ENCODE measurements at regions not wholly inside any gene's neighbourhood (a gene's known extent, or its start where the extent isn't known, plus 50 kb on each side); places are given as distances from the start of the nearest gene placed in this dataset.

GRCh38 chr10:37667736-37668135, 189.7 kb downstream of the ZNF248 start:
- Histone ChIP-seq H3K9me3 (ENCODE audit: control insufficient read depth in 5 of 5, low read length in 5 of 5) (peaks cover 7 to 37% (median 24%) of the 10 kb centered on the region in 5 donors), H3K27me3 (ENCODE audit: control insufficient read depth in 5 of 5, insufficient read depth in 4 of 5, low read length in 5 of 5) (no peaks in the 10 kb centered on the region), H3K27ac (ENCODE audit: low read depth, low read length) (no peak overlapping the region), H3K4me3 (ENCODE audit: low read depth in 1 of 5, low read length in 5 of 5) (no peak overlapping the region), H3K36me3 (ENCODE audit: control insufficient read depth in 5 of 5, insufficient read depth in 5 of 5, low read length in 5 of 5) (no peaks in the 10 kb centered on the region), H3K9ac (ENCODE audit: low read length in 5 of 5) (no peak overlapping the region), H3K4me1 (ENCODE audit: control insufficient read depth in 5 of 5, insufficient read depth in 5 of 5, low read length in 5 of 5) (no peaks in the 10 kb centered on the region)

GRCh38 chr10:37654466-37654865, 202.9 kb downstream of the ZNF248 start:
- H3K36me3 ChIP-seq (ENCODE audit: control insufficient read depth in 5 of 5, insufficient read depth in 5 of 5, low read length in 5 of 5): no peaks in the 10 kb centered on the region
- H3K4me1 ChIP-seq (ENCODE audit: control insufficient read depth in 5 of 5, insufficient read depth in 5 of 5, low read length in 5 of 5): no peaks in the 10 kb centered on the region
- H3K9ac ChIP-seq (ENCODE audit: low read length in 5 of 5): no peak overlapping the region
- no peaks in the 10 kb centered on the region for H3K27me3 ChIP-seq (ENCODE audit: control insufficient read depth in 5 of 5, insufficient read depth in 4 of 5, low read length in 5 of 5)
- no peak overlapping the region for H3K4me3 ChIP-seq (ENCODE audit: low read depth in 1 of 5, low read length in 5 of 5)
- H3K9me3 ChIP-seq (ENCODE audit: control insufficient read depth in 5 of 5, low read length in 5 of 5): peaks cover 0 to 44% (median 23%) of the 10 kb centered on the region in 5 donors
- no peak overlapping the region for H3K27ac ChIP-seq (ENCODE audit: low read depth, low read length)

- no peaks in the 10 kb centered on the region for H3K4me1 ChIP-seq (ENCODE audit: control insufficient read depth in 5 of 5, insufficient read depth in 5 of 5, low read length in 5 of 5)
- H3K27me3 ChIP-seq (ENCODE audit: control insufficient read depth in 5 of 5, insufficient read depth in 4 of 5, low read length in 5 of 5): no peaks in the 10 kb centered on the region
- H3K36me3 ChIP-seq (ENCODE audit: control insufficient read depth in 5 of 5, insufficient read depth in 5 of 5, low read length in 5 of 5): no peaks in the 10 kb centered on the region
- no peak overlapping the region for H3K9ac ChIP-seq (ENCODE audit: low read length in 5 of 5)
- no peak overlapping the region for H3K27ac ChIP-seq (ENCODE audit: low read depth, low read length)
- peaks cover 0 to 9% (median 0%) of the 10 kb centered on the region in 5 donors for H3K9me3 ChIP-seq (ENCODE audit: control insufficient read depth in 5 of 5, low read length in 5 of 5)
- H3K4me3 ChIP-seq (ENCODE audit: low read depth in 1 of 5, low read length in 5 of 5): no peak overlapping the region
Observed at GRCh38 chr10:37643187-37643586, 214.2 kb downstream of the ZNF248 start.

- H3K27ac ChIP-seq (ENCODE audit: low read depth, low read length): no peak overlapping the region
- no peaks in the 10 kb centered on the region for H3K27me3 ChIP-seq (ENCODE audit: control insufficient read depth in 5 of 5, insufficient read depth in 4 of 5, low read length in 5 of 5)
- H3K9me3 ChIP-seq (ENCODE audit: control insufficient read depth in 5 of 5, low read length in 5 of 5): peaks cover 0 to 26% (median 14%) of the 10 kb centered on the region in 5 donors
- no peaks in the 10 kb centered on the region for H3K4me1 ChIP-seq (ENCODE audit: control insufficient read depth in 5 of 5, insufficient read depth in 5 of 5, low read length in 5 of 5)
- no peaks in the 10 kb centered on the region for H3K36me3 ChIP-seq (ENCODE audit: control insufficient read depth in 5 of 5, insufficient read depth in 5 of 5, low read length in 5 of 5)
- H3K4me3 ChIP-seq (ENCODE audit: low read depth in 1 of 5, low read length in 5 of 5): no peak overlapping the region
- H3K9ac ChIP-seq (ENCODE audit: low read length in 5 of 5): no peak overlapping the region
Observed at GRCh38 chr10:37640301-37640700, 217.1 kb downstream of the ZNF248 start.

- Histone ChIP-seq H3K9ac (ENCODE audit: low read length in 5 of 5) (no peak overlapping the region), H3K27ac (ENCODE audit: low read depth, low read length) (no peak overlapping the region), H3K4me1 (ENCODE audit: control insufficient read depth in 5 of 5, insufficient read depth in 5 of 5, low read length in 5 of 5) (no peaks in the 10 kb centered on the region), H3K27me3 (ENCODE audit: control insufficient read depth in 5 of 5, insufficient read depth in 4 of 5, low read length in 5 of 5) (no peaks in the 10 kb centered on the region), H3K4me3 (ENCODE audit: low read depth in 1 of 5, low read length in 5 of 5) (no peak overlapping the region), H3K9me3 (ENCODE audit: control insufficient read depth in 5 of 5, low read length in 5 of 5) (peaks cover 0 to 36% (median 22%) of the 10 kb centered on the region in 5 donors), H3K36me3 (ENCODE audit: control insufficient read depth in 5 of 5, insufficient read depth in 5 of 5, low read length in 5 of 5) (no peaks in the 10 kb centered on the region)
Observed at GRCh38 chr10:37639200-37639599, 218.2 kb downstream of the ZNF248 start.

GRCh38 chr10:37638569-37638968, 218.8 kb downstream of the ZNF248 start:
- Histone ChIP-seq H3K4me1 (ENCODE audit: control insufficient read depth in 5 of 5, insufficient read depth in 5 of 5, low read length in 5 of 5) (no peaks in the 10 kb centered on the region), H3K27me3 (ENCODE audit: control insufficient read depth in 5 of 5, insufficient read depth in 4 of 5, low read length in 5 of 5) (no peaks in the 10 kb centered on the region), H3K36me3 (ENCODE audit: control insufficient read depth in 5 of 5, insufficient read depth in 5 of 5, low read length in 5 of 5) (no peaks in the 10 kb centered on the region), H3K9ac (ENCODE audit: low read length in 5 of 5) (no peak overlapping the region), H3K9me3 (ENCODE audit: control insufficient read depth in 5 of 5, low read length in 5 of 5) (peaks cover 0 to 39% (median 25%) of the 10 kb centered on the region in 5 donors), H3K27ac (ENCODE audit: low read depth, low read length) (no peak overlapping the region), H3K4me3 (ENCODE audit: low read depth in 1 of 5, low read length in 5 of 5) (no peak overlapping the region)

GRCh38 chr10:37634351-37634880, 223.0 kb downstream of the ZNF248 start:
- Histone ChIP-seq H3K4me1 (ENCODE audit: control insufficient read depth in 5 of 5, insufficient read depth in 5 of 5, low read length in 5 of 5) (no peaks in the 10 kb centered on the region), H3K27ac (ENCODE audit: low read depth, low read length) (no peak overlapping the region), H3K36me3 (ENCODE audit: control insufficient read depth in 5 of 5, insufficient read depth in 5 of 5, low read length in 5 of 5) (no peaks in the 10 kb centered on the region), H3K9me3 (ENCODE audit: control insufficient read depth in 5 of 5, low read length in 5 of 5) (peaks cover 0 to 41% (median 25%) of the 10 kb centered on the region in 5 donors), H3K27me3 (ENCODE audit: control insufficient read depth in 5 of 5, insufficient read depth in 4 of 5, low read length in 5 of 5) (no peaks in the 10 kb centered on the region), H3K9ac (ENCODE audit: low read length in 5 of 5) (no peak overlapping the region), H3K4me3 (ENCODE audit: low read depth in 1 of 5, low read length in 5 of 5) (no peak overlapping the region)

GRCh38 chr10:37632641-37633040, 224.8 kb downstream of the ZNF248 start:
- Histone ChIP-seq H3K9me3 (ENCODE audit: control insufficient read depth in 5 of 5, low read length in 5 of 5) (peaks cover 0 to 34% (median 23%) of the 10 kb centered on the region in 5 donors), H3K27ac (ENCODE audit: low read depth, low read length) (no peak overlapping the region), H3K4me1 (ENCODE audit: control insufficient read depth in 5 of 5, insufficient read depth in 5 of 5, low read length in 5 of 5) (no peaks in the 10 kb centered on the region), H3K9ac (ENCODE audit: low read length in 5 of 5) (no peak overlapping the region), H3K36me3 (ENCODE audit: control insufficient read depth in 5 of 5, insufficient read depth in 5 of 5, low read length in 5 of 5) (no peaks in the 10 kb centered on the region), H3K4me3 (ENCODE audit: low read depth in 1 of 5, low read length in 5 of 5) (no peak overlapping the region), H3K27me3 (ENCODE audit: control insufficient read depth in 5 of 5, insufficient read depth in 4 of 5, low read length in 5 of 5) (no peaks in the 10 kb centered on the region)

GRCh38 chr10:37623506-37623905, 233.9 kb downstream of the ZNF248 start:
- peaks cover 0 to 21% (median 5%) of the 10 kb centered on the region in 5 donors for H3K9me3 ChIP-seq (ENCODE audit: control insufficient read depth in 5 of 5, low read length in 5 of 5)
- H3K4me1 ChIP-seq (ENCODE audit: control insufficient read depth in 5 of 5, insufficient read depth in 5 of 5, low read length in 5 of 5): no peaks in the 10 kb centered on the region
- no peaks in the 10 kb centered on the region for H3K36me3 ChIP-seq (ENCODE audit: control insufficient read depth in 5 of 5, insufficient read depth in 5 of 5, low read length in 5 of 5)
- no peak overlapping the region for H3K27ac ChIP-seq (ENCODE audit: low read depth, low read length)
- H3K27me3 ChIP-seq (ENCODE audit: control insufficient read depth in 5 of 5, insufficient read depth in 4 of 5, low read length in 5 of 5): no peaks in the 10 kb centered on the region
- H3K4me3 ChIP-seq (ENCODE audit: low read depth in 1 of 5, low read length in 5 of 5): no peak overlapping the region
- H3K9ac ChIP-seq (ENCODE audit: low read length in 5 of 5): no peak overlapping the region

GRCh38 chr10:37619336-37619735, 238.1 kb downstream of the ZNF248 start:
- H3K27ac ChIP-seq (ENCODE audit: low read depth, low read length): no peak overlapping the region

More at GRCh38 chr10:37619336-37619735, 238.1 kb downstream of the ZNF248 start:
- Histone ChIP-seq H3K4me3 (ENCODE audit: low read depth in 1 of 5, low read length in 5 of 5) (no peak overlapping the region), H3K36me3 (ENCODE audit: control insufficient read depth in 5 of 5, insufficient read depth in 5 of 5, low read length in 5 of 5) (no peaks in the 10 kb centered on the region), H3K27me3 (ENCODE audit: control insufficient read depth in 5 of 5, insufficient read depth in 4 of 5, low read length in 5 of 5) (no peaks in the 10 kb centered on the region), H3K4me1 (ENCODE audit: control insufficient read depth in 5 of 5, insufficient read depth in 5 of 5, low read length in 5 of 5) (no peaks in the 10 kb centered on the region), H3K9ac (ENCODE audit: low read length in 5 of 5) (no peak overlapping the region), H3K9me3 (ENCODE audit: control insufficient read depth in 5 of 5, low read length in 5 of 5) (peaks cover 0 to 35% (median 13%) of the 10 kb centered on the region in 5 donors)
